ENCODE measurements at regions not wholly inside any gene's neighbourhood (a gene's known extent, or its start where the extent isn't known, plus 50 kb on each side); places are given as distances from the start of the nearest gene placed in this dataset.

DNA sequence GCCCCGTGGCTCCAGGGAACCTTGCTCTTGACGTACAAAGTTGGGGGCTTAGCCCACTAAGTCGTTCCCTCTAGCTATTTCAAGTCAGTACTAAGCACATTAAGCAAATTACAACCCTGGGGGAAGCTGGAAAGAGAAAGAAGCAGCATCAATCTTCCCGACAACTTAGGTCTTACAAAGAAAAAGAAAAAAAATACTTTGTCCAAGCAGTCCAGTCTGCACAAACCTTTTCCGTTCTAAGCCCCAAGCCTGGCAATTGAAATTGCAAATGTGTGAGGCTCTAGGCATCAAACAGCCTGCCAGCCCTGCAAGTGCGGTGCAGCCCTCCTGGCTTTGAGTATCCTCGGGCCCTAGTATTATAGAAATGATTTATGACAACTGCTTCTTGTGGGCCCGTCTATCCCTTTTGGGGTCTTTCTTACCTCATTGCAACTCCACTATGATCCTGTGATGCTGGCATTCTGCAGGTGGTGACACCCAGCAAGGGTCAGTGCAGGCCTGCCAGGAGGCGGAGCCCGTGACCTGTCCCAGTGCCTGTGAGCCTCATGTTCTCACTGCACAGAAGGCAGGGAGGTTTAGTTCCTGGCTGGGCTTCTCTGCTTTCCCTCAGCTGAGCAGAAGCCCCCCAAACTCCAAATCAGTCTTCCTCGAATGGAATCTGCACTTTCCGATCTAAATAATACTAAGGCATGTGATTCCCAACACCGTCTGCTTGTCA lies 232.3 kb upstream of the IRX2 start:
- TF ChIP-seq TARDBP (IDR thresholded peaks at IDR 0.05): no peak
- no peak for TF ChIP-seq BHLHE40 (IDR thresholded peaks at IDR 0.05; ENCODE audit: borderline replicate concordance)
- TF ChIP-seq, protein P1, sequence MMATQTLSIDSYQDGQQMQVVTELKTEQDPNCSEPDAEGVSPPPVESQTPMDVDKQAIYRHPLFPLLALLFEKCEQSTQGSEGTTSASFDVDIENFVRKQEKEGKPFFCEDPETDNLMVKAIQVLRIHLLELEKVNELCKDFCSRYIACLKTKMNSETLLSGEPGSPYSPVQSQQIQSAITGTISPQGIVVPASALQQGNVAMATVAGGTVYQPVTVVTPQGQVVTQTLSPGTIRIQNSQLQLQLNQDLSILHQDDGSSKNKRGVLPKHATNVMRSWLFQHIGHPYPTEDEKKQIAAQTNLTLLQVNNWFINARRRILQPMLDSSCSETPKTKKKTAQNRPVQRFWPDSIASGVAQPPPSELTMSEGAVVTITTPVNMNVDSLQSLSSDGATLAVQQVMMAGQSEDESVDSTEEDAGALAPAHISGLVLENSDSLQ (IDR thresholded peaks at IDR 0.05): no peak
- TF ChIP-seq ELF4 (IDR thresholded peaks at IDR 0.05): no peak
- no peak for TF ChIP-seq HDGF (IDR thresholded peaks at IDR 0.05; ENCODE audit: borderline replicate concordance)
- TF ChIP-seq FOXK2 (IDR thresholded peaks at IDR 0.05): no peak
- no peak for TF ChIP-seq SUZ12 (IDR thresholded peaks at IDR 0.05)

Measured in HEK293T (cell line).